H1 (cell line): ENCODE measurements at regions not wholly inside any gene's neighbourhood (a gene's known extent, or its start where the extent isn't known, plus 50 kb on each side); places are given as distances from the start of the nearest gene placed in this dataset.

Experiments
- NRF1 ChIP-seq: IDR thresholded peaks from 2 replicates; pipeline ENCODE4 v1.6.1; 2011; ENCODE audit warnings: mild to moderate bottlenecking, low read depth, low read length, improper control_type of control experiment
- RXRA ChIP-seq: IDR thresholded peaks from 2 replicates; pipeline ENCODE4 v1.6.1; 2011; ENCODE audit warnings: low read depth, mild to moderate bottlenecking, low read length, moderate library complexity; ENCODE audit not compliant: insufficient read depth
- TAF1 ChIP-seq: IDR thresholded peaks from 2 replicates; pipeline ENCODE4 v1.6.1; 2011; ENCODE audit warnings: mild to moderate bottlenecking, low read depth, low read length

- TF ChIP-seq RXRA (no peak), TAF1 (no peak), NRF1 (no peak)
Measured at GRCh38 chr7:24036033-24036412, 248.0 kb upstream of the NPY start (continued).
